ENCODE measurements at regions not wholly inside any gene's neighbourhood (a gene's known extent, or its start where the extent isn't known, plus 50 kb on each side); places are given as distances from the start of the nearest gene placed in this dataset.

DNA sequence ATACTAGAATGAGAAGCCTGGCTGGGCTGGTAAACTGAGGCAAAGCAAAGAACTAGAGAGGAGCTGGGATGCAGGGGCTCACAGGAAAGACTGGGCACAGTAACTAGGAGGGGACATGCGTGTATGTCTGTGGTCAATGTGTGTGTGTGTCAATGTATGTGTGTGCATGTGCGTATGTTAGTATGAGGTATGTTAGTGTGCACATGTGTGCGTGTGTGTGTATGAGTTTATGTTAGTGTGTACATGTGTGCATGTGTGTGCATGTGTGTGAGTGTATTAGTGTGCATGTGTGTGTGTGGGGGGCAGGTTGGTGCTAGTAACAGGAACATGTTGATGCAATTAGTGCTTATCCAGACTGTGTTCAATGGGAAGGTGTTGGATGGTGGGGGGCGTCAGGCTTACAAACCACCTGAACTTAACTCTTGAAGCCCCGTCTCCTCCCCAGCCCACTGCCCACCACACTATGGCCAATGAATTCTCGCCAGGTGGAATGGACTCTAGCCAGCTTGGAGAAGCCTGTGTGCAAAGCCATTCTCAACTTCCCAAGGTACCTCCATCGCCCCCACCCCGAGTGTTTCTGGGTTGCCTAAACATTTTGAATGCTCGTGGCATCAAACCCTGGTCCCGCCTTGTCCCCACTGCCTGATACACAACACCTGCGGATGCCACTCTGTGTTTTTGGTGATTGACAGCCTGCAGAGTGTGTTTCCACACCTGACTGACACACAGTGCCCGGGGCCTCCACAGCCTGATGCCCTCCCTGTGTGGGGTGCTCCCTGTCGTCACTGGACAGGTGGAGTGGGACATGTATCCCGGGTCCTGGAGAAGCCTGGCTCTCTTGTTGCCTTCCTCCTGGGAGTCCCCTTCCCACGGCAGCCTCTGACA is 90.1 kb upstream of the ASB18 start:
- no peaks in the 10 kb centered on the region for H3K27me3 ChIP-seq (ENCODE audit: insufficient read depth, low read depth, low read length)
- H3K79me2 ChIP-seq (replicated peaks; ENCODE audit: insufficient read depth, low read length): no peaks in the 10 kb centered on the region
- H3K9ac ChIP-seq (ENCODE audit: low read length): no peak overlapping the region
- H3K4me2 ChIP-seq (ENCODE audit: low read length): no peak overlapping the region
- H3K9me2 ChIP-seq (ENCODE audit: insufficient read depth, low read length): no peaks in the 10 kb centered on the region
- no peaks in the 10 kb centered on the region for H3K9me3 ChIP-seq (ENCODE audit: low read length)
- H2AFZ ChIP-seq (ENCODE audit: low read depth, low read length): no peak overlapping the region
- no peaks in the 10 kb centered on the region for H4K20me1 ChIP-seq (ENCODE audit: insufficient read depth)
- H3F3A ChIP-seq (ENCODE audit: insufficient read depth, low read length, poor library complexity, severe bottlenecking): no peaks in the 10 kb centered on the region
- H3K4me3 ChIP-seq (ENCODE audit: low read length): no peak overlapping the region
- H3K36me3 ChIP-seq (ENCODE audit: insufficient read depth, low read length): no peaks in the 10 kb centered on the region
- TF ChIP-seq TAF1 (IDR thresholded peaks at IDR 0.05; ENCODE audit: low read depth) (no peak), RAD21 (conservative IDR thresholded peaks at IDR 0.05) (no peak), EZH2 (IDR thresholded peaks at IDR 0.05; ENCODE audit: borderline replicate concordance, insufficient read depth, low read length, poor library complexity, severe bottlenecking) (no peak), EP300 (conservative IDR thresholded peaks at IDR 0.05; ENCODE audit: poor library complexity, severe bottlenecking) (no peak)
- TF ChIP-seq, protein P1, sequence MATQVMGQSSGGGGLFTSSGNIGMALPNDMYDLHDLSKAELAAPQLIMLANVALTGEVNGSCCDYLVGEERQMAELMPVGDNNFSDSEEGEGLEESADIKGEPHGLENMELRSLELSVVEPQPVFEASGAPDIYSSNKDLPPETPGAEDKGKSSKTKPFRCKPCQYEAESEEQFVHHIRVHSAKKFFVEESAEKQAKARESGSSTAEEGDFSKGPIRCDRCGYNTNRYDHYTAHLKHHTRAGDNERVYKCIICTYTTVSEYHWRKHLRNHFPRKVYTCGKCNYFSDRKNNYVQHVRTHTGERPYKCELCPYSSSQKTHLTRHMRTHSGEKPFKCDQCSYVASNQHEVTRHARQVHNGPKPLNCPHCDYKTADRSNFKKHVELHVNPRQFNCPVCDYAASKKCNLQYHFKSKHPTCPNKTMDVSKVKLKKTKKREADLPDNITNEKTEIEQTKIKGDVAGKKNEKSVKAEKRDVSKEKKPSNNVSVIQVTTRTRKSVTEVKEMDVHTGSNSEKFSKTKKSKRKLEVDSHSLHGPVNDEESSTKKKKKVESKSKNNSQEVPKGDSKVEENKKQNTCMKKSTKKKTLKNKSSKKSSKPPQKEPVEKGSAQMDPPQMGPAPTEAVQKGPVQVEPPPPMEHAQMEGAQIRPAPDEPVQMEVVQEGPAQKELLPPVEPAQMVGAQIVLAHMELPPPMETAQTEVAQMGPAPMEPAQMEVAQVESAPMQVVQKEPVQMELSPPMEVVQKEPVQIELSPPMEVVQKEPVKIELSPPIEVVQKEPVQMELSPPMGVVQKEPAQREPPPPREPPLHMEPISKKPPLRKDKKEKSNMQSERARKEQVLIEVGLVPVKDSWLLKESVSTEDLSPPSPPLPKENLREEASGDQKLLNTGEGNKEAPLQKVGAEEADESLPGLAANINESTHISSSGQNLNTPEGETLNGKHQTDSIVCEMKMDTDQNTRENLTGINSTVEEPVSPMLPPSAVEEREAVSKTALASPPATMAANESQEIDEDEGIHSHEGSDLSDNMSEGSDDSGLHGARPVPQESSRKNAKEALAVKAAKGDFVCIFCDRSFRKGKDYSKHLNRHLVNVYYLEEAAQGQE (IDR thresholded peaks at IDR 0.05; ENCODE audit: borderline replicate concordance): no peak
- no peak overlapping the region for H3K27ac ChIP-seq (ENCODE audit: low read length)

DNA sequence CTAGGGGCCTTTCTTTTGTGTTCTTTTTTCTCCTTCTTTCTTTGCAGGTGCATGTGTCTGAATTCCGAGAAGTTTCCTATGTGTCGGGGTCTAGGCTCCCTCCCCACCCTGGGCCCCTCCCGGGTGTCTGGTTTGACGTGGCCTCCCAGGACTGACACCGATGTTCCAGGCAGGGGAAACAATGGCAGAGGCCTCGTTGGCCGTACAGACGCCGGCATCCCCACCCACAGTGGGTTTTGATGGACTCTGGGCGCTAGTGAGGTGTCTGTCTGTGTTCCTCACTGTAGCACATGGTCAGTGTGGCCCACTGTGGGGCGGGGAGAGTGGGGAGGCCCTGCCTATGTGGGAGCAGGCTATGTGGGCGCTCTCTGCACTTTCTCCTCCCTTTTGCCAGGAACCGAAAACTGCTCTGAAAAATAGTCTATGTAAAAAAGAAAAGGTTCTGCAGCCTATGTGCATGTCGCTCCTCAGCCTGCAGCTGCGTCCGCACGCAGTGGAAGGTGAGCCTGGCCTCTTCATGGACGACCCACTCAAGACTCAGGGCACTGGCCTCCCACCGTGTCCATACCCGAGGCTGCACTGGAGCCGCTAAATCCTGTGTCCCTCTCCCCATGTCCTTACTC is 90.9 kb upstream of the ASB18 start:
- no peaks in the 10 kb centered on the region for H3K9me3 ChIP-seq (ENCODE audit: low read length)
- no peaks in the 10 kb centered on the region for H4K20me1 ChIP-seq (ENCODE audit: insufficient read depth)
- H3K4me2 ChIP-seq (ENCODE audit: low read length): no peak overlapping the region
- no peaks in the 10 kb centered on the region for H3K79me2 ChIP-seq (replicated peaks; ENCODE audit: insufficient read depth, low read length)
- no peaks in the 10 kb centered on the region for H3K9me2 ChIP-seq (ENCODE audit: insufficient read depth, low read length)
- H3K36me3 ChIP-seq (ENCODE audit: insufficient read depth, low read length): no peaks in the 10 kb centered on the region
- no peak overlapping the region for H3K27ac ChIP-seq (ENCODE audit: low read length)
- H3K9ac ChIP-seq (ENCODE audit: low read length): no peak overlapping the region
- no peaks in the 10 kb centered on the region for H3F3A ChIP-seq (ENCODE audit: insufficient read depth, low read length, poor library complexity, severe bottlenecking)
- H2AFZ ChIP-seq (ENCODE audit: low read depth, low read length): no peak overlapping the region
- H3K4me3 ChIP-seq (ENCODE audit: low read length): no peak overlapping the region
- TF ChIP-seq POLR2AphosphoS5 (IDR thresholded peaks at IDR 0.05) (no peak), EZH2 (IDR thresholded peaks at IDR 0.05; ENCODE audit: borderline replicate concordance, insufficient read depth, low read length, poor library complexity, severe bottlenecking) (no peak), MXI1 (conservative IDR thresholded peaks at IDR 0.05; ENCODE audit: poor library complexity, severe bottlenecking) (no peak), TAF1 (IDR thresholded peaks at IDR 0.05; ENCODE audit: low read depth) (no peak), EP300 (conservative IDR thresholded peaks at IDR 0.05; ENCODE audit: poor library complexity, severe bottlenecking) (no peak), SMC3 (conservative IDR thresholded peaks at IDR 0.05; ENCODE audit: poor library complexity) (no peak)
- TF ChIP-seq, protein P1 (IDR thresholded peaks at IDR 0.05; ENCODE audit: borderline replicate concordance): no peak
- TF ChIP-seq, protein P2, sequence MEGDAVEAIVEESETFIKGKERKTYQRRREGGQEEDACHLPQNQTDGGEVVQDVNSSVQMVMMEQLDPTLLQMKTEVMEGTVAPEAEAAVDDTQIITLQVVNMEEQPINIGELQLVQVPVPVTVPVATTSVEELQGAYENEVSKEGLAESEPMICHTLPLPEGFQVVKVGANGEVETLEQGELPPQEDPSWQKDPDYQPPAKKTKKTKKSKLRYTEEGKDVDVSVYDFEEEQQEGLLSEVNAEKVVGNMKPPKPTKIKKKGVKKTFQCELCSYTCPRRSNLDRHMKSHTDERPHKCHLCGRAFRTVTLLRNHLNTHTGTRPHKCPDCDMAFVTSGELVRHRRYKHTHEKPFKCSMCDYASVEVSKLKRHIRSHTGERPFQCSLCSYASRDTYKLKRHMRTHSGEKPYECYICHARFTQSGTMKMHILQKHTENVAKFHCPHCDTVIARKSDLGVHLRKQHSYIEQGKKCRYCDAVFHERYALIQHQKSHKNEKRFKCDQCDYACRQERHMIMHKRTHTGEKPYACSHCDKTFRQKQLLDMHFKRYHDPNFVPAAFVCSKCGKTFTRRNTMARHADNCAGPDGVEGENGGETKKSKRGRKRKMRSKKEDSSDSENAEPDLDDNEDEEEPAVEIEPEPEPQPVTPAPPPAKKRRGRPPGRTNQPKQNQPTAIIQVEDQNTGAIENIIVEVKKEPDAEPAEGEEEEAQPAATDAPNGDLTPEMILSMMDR (IDR thresholded peaks at IDR 0.05; ENCODE audit: poor library complexity, severe bottlenecking): no peak
- no peaks in the 10 kb centered on the region for H3K27me3 ChIP-seq (ENCODE audit: insufficient read depth, low read depth, low read length)

Measured in neural cell (in vitro differentiated cells).